CD4-positive, alpha-beta T cell (primary cell): ENCODE measurements at regions not wholly inside any gene's neighbourhood (a gene's known extent, or its start where the extent isn't known, plus 50 kb on each side); places are given as distances from the start of the nearest gene placed in this dataset.

Experiments used
- ATAC-seq: fragments of 200-7000 bp; cut with Tn5 transposase; one replicate; pipeline ENCODE4 v1.10.0; 2022; ENCODE audit warnings: mild to moderate bottlenecking; ENCODE audit not compliant: poor library complexity
- CTCF ChIA-PET: fragments of 350-600 bp; sonication (Branson Sonifier 250); formaldehyde crosslinking; loops from one replicate; lab custom pipeline; 2021; ENCODE audit warnings: antibody characterized with exemption, inconsistent platforms; lab: Charles Lee
- POLR2A ChIA-PET: fragments of 350-600 bp; sonication (Branson Sonifier 250); formaldehyde crosslinking; loops from one replicate; lab custom pipeline; 2021; ENCODE audit warnings: antibody characterized with exemption, inconsistent platforms; lab: Charles Lee
- DNase-seq, 14 experiments: peaks; one replicate each; pipeline ENCODE4 v3.0.0-alpha.2; 2013 to 2020; ENCODE audit warnings: mixed read lengths in 2 of 14
- H3K27ac ChIP-seq, 2 donors: one replicate each; pipeline versions ENCODE4 v1.5.1 to v1.7.0; 2013; ENCODE audit warnings: low read length in 2 of 2, low read depth in 1 of 2, mild to moderate bottlenecking in 1 of 2
- H3K27me3 ChIP-seq, 2 experiments: 1 replicate in 1 of 2; 2 replicates in 1 of 2; pipeline versions ENCODE4 v1.6.1 to v1.7.0; 2013; ENCODE audit warnings: low read length in 2 of 2, control low read depth in 1 of 2, mild to moderate bottlenecking in 1 of 2, moderate library complexity in 1 of 2; ENCODE audit not compliant: insufficient read depth in 2 of 2, control insufficient read depth in 1 of 2
- H3K36me3 ChIP-seq: one replicate; pipeline ENCODE4 v1.6.1; 2013; ENCODE audit warnings: low read length, control low read depth; ENCODE audit not compliant: insufficient read depth
- H3K4me1 ChIP-seq: one replicate; pipeline ENCODE4 v1.6.1; 2013; ENCODE audit warnings: low read length, control low read depth; ENCODE audit not compliant: insufficient read depth
- H3K4me3 ChIP-seq: one replicate; pipeline ENCODE4 v1.5.1; 2013; ENCODE audit warnings: mild to moderate bottlenecking, low read length, moderate library complexity
- H3K9me3 ChIP-seq, 2 experiments: 1 replicate in 1 of 2; 2 replicates in 1 of 2; pipeline versions ENCODE4 v1.6.1 to v1.7.0; 2013; ENCODE audit warnings: low read length in 2 of 2, mild to moderate bottlenecking in 2 of 2, control low read depth in 1 of 2, moderate library complexity in 1 of 2; ENCODE audit not compliant: control insufficient read depth in 1 of 2, insufficient read depth in 1 of 2
- H3K27ac Mint-ChIP-seq: one replicate; pipeline ENCODE4 v1.8.0; 2020; ENCODE audit warnings: mixed read lengths
- H3K27me3 Mint-ChIP-seq: one replicate; pipeline ENCODE4 v1.8.0; 2021; ENCODE audit warnings: mixed read lengths
- H3K36me3 Mint-ChIP-seq: one replicate; pipeline ENCODE4 v1.8.0; 2021; ENCODE audit warnings: low read depth, mixed read lengths
- H3K4me1 Mint-ChIP-seq: one replicate; pipeline ENCODE4 v1.8.0; 2021; ENCODE audit warnings: low read depth, mixed read lengths
- H3K4me3 Mint-ChIP-seq: one replicate; pipeline ENCODE4 v1.8.0; 2020; ENCODE audit warnings: mild to moderate bottlenecking, mixed read lengths
- H3K9me3 Mint-ChIP-seq: one replicate; pipeline ENCODE4 v1.8.0; 2020; ENCODE audit warnings: mixed read lengths
- intact Hi-C, 2 experiments: fragments of 100-400 bp; cut with DNase I in 1 of 2; cut with micrococcal nuclease in 1 of 2; formaldehyde crosslinking; loops; one replicate each; pipeline versions ENCODE4 v1.15.1 to v1.9.0; 2023 to 2025; cut with DNase I, micrococcal nuclease
- TF ChIP-seq, protein P1 (sequence below): fragments of 200-600 bp; IDR thresholded peaks from one replicate; pipeline ENCODE4 v1.8.0; 2022; ENCODE audit warnings: antibody characterized with exemption, mild to moderate bottlenecking

- H3K27me3 ChIP-seq = no peaks in the 10 kb centered on the region
- Mint-ChIP-seq H3K27me3 (peaks cover 12% of the 10 kb centered on the region), H3K27ac (no peak overlapping the region), H3K4me1 (no peaks in the 10 kb centered on the region), H3K36me3 (no peaks in the 10 kb centered on the region), H3K9me3 (peaks cover 7% of the 10 kb centered on the region), H3K4me3 (no peak overlapping the region)
- ATAC-seq = no peak
- H3K36me3 ChIP-seq = no peaks in the 10 kb centered on the region
- intact Hi-C loops = no loop called here
- no peak overlapping the region for H3K4me3 ChIP-seq
- no peak for DNase-seq
- no peaks in the 10 kb centered on the region for H3K4me1 ChIP-seq
- TF ChIP-seq, protein P1, sequence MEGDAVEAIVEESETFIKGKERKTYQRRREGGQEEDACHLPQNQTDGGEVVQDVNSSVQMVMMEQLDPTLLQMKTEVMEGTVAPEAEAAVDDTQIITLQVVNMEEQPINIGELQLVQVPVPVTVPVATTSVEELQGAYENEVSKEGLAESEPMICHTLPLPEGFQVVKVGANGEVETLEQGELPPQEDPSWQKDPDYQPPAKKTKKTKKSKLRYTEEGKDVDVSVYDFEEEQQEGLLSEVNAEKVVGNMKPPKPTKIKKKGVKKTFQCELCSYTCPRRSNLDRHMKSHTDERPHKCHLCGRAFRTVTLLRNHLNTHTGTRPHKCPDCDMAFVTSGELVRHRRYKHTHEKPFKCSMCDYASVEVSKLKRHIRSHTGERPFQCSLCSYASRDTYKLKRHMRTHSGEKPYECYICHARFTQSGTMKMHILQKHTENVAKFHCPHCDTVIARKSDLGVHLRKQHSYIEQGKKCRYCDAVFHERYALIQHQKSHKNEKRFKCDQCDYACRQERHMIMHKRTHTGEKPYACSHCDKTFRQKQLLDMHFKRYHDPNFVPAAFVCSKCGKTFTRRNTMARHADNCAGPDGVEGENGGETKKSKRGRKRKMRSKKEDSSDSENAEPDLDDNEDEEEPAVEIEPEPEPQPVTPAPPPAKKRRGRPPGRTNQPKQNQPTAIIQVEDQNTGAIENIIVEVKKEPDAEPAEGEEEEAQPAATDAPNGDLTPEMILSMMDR = no peak
- no peak overlapping the region for H3K27ac ChIP-seq
- CTCF ChIA-PET = no interaction called here
- peaks cover 0 to 15% of the 10 kb centered on the region in 2 experiments for H3K9me3 ChIP-seq
- POLR2A ChIA-PET = no interaction called here
Measured at GRCh38 chr5:116660929-116661328, 86.3 kb upstream of the SEMA6A start.

GRCh38 chr5:116658830-116659229, 84.2 kb upstream of the SEMA6A start:
- intact Hi-C loops = no loop called here
- ChIA-PET POLR2A (no interaction called here), CTCF (no interaction called here)
- ATAC-seq (no peak), DNase-seq (no peak)
- Mint-ChIP-seq H3K4me1 (no peaks in the 10 kb centered on the region), H3K9me3 (peaks cover 7% of the 10 kb centered on the region), H3K27me3 (peaks cover 12% of the 10 kb centered on the region), H3K4me3 (no peak overlapping the region), H3K36me3 (no peaks in the 10 kb centered on the region), H3K27ac (no peak overlapping the region)
- Histone ChIP-seq H3K4me3 (no peak overlapping the region), H3K36me3 (no peaks in the 10 kb centered on the region), H3K4me1 (no peaks in the 10 kb centered on the region), H3K27me3 (no peaks in the 10 kb centered on the region), H3K27ac (no peak overlapping the region), H3K9me3 (peaks cover 0 to 15% of the 10 kb centered on the region in 2 experiments)
- TF ChIP-seq, protein P1 = no peak

GRCh38 chr5:116658141-116658540, 83.5 kb upstream of the SEMA6A start:
- no peaks in the 10 kb centered on the region for H3K4me1 Mint-ChIP-seq
- no peak for ATAC-seq
- H3K27ac Mint-ChIP-seq = no peak overlapping the region
- no peaks in the 10 kb centered on the region for H3K36me3 Mint-ChIP-seq
- TF ChIP-seq, protein P1 = no peak
- peaks cover 7% of the 10 kb centered on the region for H3K9me3 Mint-ChIP-seq
- H3K27ac ChIP-seq = no peak overlapping the region
- no peak overlapping the region for H3K4me3 Mint-ChIP-seq
- H3K4me1 ChIP-seq = no peaks in the 10 kb centered on the region
- ChIA-PET CTCF (no interaction called here), POLR2A (no interaction called here)
- DNase-seq = no peak
- H3K4me3 ChIP-seq = no peak overlapping the region
- H3K27me3 ChIP-seq = no peaks in the 10 kb centered on the region
- H3K36me3 ChIP-seq = no peaks in the 10 kb centered on the region
- intact Hi-C loops = no loop called here
- peaks cover 0 to 15% of the 10 kb centered on the region in 2 experiments for H3K9me3 ChIP-seq
- peaks cover 12% of the 10 kb centered on the region for H3K27me3 Mint-ChIP-seq
